HL-60 (cell line): ENCODE measurements at regions not wholly inside any gene's neighbourhood (a gene's known extent, or its start where the extent isn't known, plus 50 kb on each side); places are given as distances from the start of the nearest gene placed in this dataset.

Source experiments
- DNase-seq, 2 experiments: peaks; one replicate each; pipeline ENCODE4 v3.0.0-alpha.2; 2010 to 2020; ENCODE audit warnings: low read depth in 1 of 2, low spot score in 1 of 2
- H3K27ac ChIP-seq: fragments of 250-450 bp; sonication (Bioruptor Pico); replicated peaks from 2 replicates; pipeline ENCODE4 v1.5.1; 2020; ENCODE audit warnings: mild to moderate bottlenecking, moderate library complexity
- H3K27me3 ChIP-seq: fragments of 250-450 bp; sonication (Bioruptor Pico); 2 replicates; pipeline ENCODE4 v1.5.1; 2021; ENCODE audit warnings: mild to moderate bottlenecking, moderate library complexity; ENCODE audit not compliant: insufficient read depth, poor library complexity, severe bottlenecking
- H3K4me3 ChIP-seq: replicated peaks from 2 replicates; pipeline ENCODE4 v1.5.1; 2011; ENCODE audit warnings: mild to moderate bottlenecking, control low read depth, low read length; ENCODE audit not compliant: insufficient read depth
- GABPA ChIP-seq: IDR thresholded peaks from 2 replicates; pipeline ENCODE4 v1.6.1; 2012; ENCODE audit warnings: low read depth
- POLR2AphosphoS5 ChIP-seq: IDR thresholded peaks from 2 replicates; pipeline ENCODE4 v1.6.1; 2012; ENCODE audit warnings: low read depth
- REST ChIP-seq: IDR thresholded peaks from 2 replicates; pipeline ENCODE4 v1.6.1; 2012; ENCODE audit warnings: low read depth; ENCODE audit not compliant: insufficient replicate concordance
- SPI1 ChIP-seq: IDR thresholded peaks from 2 replicates; pipeline ENCODE4 v1.6.1; 2012; ENCODE audit warnings: low read depth, mild to moderate bottlenecking, borderline replicate concordance
- TF ChIP-seq, protein P1 (sequence below): IDR thresholded peaks from one replicate; pipeline ENCODE4 v1.5.1; 2011; ENCODE audit warnings: low read length, control low read depth, inconsistent platforms; ENCODE audit not compliant: insufficient read depth

DNA sequence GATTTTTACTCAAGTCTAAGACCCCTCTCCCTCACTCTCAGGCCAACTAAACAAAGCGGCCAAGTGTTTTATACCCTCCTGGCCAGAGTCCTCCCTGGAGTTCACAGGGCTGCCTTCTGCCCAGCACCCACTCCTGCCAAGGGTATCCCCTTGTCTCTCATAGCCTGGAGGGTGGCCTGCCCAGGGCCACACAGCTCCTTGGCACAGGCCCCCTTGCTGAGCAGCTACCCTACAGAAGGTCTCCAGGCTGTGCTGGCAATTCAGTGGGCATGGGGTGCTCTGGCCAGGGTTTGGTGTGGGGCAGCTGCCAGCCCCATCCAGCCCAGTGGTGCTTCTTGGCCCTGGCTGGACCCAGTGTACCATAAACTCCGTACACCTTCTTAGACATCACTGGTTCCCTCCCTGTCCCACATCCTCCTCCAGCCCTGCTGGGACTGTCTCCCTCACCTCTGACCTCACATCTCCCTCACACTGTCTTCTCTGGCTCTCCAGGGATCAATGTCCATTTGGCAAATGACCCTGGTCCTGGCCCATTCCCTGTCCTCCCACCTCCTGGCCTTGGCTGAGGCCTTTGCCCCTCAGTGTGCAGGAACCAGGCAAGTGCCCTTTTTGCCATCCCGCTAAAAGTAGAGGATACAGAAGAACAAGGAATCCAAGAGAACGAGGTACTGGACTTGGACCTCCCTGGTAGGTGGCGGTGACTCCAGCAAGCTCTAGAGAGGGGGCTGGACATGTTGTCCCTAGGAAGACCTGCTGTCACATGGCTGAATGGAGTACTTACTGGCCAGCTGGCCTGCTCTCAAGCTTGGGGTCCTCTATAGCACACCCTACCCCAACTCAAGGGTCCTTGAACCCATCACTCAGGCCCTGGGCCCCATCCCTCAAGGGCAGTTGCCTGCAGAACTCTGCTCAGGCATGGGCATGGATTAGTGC, 50.0 kb upstream of the TRPM1 start:
- no peak for DNase-seq
- TF ChIP-seq GABPA (no peak), SPI1 (no peak), REST (no peak), POLR2AphosphoS5 (no peak)
- TF ChIP-seq, protein P1, sequence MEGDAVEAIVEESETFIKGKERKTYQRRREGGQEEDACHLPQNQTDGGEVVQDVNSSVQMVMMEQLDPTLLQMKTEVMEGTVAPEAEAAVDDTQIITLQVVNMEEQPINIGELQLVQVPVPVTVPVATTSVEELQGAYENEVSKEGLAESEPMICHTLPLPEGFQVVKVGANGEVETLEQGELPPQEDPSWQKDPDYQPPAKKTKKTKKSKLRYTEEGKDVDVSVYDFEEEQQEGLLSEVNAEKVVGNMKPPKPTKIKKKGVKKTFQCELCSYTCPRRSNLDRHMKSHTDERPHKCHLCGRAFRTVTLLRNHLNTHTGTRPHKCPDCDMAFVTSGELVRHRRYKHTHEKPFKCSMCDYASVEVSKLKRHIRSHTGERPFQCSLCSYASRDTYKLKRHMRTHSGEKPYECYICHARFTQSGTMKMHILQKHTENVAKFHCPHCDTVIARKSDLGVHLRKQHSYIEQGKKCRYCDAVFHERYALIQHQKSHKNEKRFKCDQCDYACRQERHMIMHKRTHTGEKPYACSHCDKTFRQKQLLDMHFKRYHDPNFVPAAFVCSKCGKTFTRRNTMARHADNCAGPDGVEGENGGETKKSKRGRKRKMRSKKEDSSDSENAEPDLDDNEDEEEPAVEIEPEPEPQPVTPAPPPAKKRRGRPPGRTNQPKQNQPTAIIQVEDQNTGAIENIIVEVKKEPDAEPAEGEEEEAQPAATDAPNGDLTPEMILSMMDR, result no peak

GRCh38 chr15:31153531-31153930, 52.0 kb upstream of the TRPM1 start:
- H3K27ac ChIP-seq, result no peak overlapping the region
- no peak for DNase-seq
- no peak overlapping the region for H3K4me3 ChIP-seq
- H3K27me3 ChIP-seq, result no peaks in the 10 kb centered on the region
- TF ChIP-seq, protein P1, result no peak
- TF ChIP-seq POLR2AphosphoS5 (no peak), REST (no peak), GABPA (no peak), SPI1 (no peak)

More for the DNA sequence above, 50.0 kb upstream of the TRPM1 start:
- Histone ChIP-seq H3K27ac (no peak overlapping the region), H3K27me3 (no peaks in the 10 kb centered on the region), H3K4me3 (no peak overlapping the region)

DNA sequence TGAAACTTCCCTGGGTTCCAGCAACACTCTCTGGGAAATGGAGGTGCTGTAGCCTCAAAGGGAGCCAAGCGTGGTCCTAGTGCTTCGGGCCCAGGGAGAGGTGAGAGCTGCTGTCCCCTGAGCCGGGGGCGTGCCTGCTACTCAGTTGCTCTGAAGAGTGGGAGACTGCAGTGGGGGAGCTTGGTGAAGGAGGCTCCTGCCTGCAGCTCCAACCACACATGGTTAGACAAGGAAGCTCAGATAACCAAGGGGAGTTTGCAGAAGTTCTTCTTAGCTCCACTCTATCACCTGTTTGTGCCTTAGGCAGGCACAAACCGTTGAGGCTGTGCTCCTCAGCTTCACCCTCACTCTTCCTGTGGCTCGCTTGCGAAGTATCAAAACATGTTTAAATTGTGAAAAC, 53.6 kb upstream of the TRPM1 start:
- no peak overlapping the region for H3K4me3 ChIP-seq
- no peak overlapping the region for H3K27ac ChIP-seq
- H3K27me3 ChIP-seq, result no peaks in the 10 kb centered on the region
- TF ChIP-seq REST (no peak), GABPA (no peak), POLR2AphosphoS5 (no peak), SPI1 (no peak)
- TF ChIP-seq, protein P1, result no peak
- DNase-seq, result peak; percentile 5 to 32
